Small intestine (tissue), 7 donors: ENCODE measurements at regions not wholly inside any gene's neighbourhood (a gene's known extent, or its start where the extent isn't known, plus 50 kb on each side); places are given as distances from the start of the nearest gene placed in this dataset.

Source experiments
- DNase-seq, 2 donors: peaks; one replicate each; pipeline versions ENCODE4 v3.0.0 to v3.0.0-alpha.2; 2013
- FAIRE-seq: peaks from 2 replicates; lab custom pipeline; 2012; peaks lifted over from hg19 to GRCh38; lab: Jason Lieb, UNC
- H3K27ac ChIP-seq, 3 donors: one replicate each; pipeline ENCODE4 v1.5.1; 2013; ENCODE audit warnings: low read length in 2 of 3, mild to moderate bottlenecking in 2 of 3, control low read depth in 1 of 3, inconsistent platforms in 1 of 3, low read depth in 1 of 3, moderate library complexity in 1 of 3
- H3K27me3 ChIP-seq, 3 donors: one replicate each; pipeline ENCODE4 v1.6.1; 2013; ENCODE audit warnings: low read length in 3 of 3, inconsistent platforms in 1 of 3; ENCODE audit not compliant: control insufficient read depth in 3 of 3, insufficient read depth in 3 of 3
- H3K36me3 ChIP-seq, 3 donors: one replicate each; pipeline ENCODE4 v1.6.1; 2013; ENCODE audit warnings: low read length in 3 of 3, inconsistent platforms in 1 of 3, low read depth in 1 of 3, mild to moderate bottlenecking in 1 of 3, moderate library complexity in 1 of 3; ENCODE audit not compliant: control insufficient read depth in 3 of 3, insufficient read depth in 2 of 3
- H3K4me1 ChIP-seq, 3 donors: one replicate each; pipeline ENCODE4 v1.6.1; 2013; ENCODE audit warnings: low read length in 2 of 3, inconsistent platforms in 1 of 3, low read depth in 1 of 3, mild to moderate bottlenecking in 1 of 3, moderate library complexity in 1 of 3; ENCODE audit not compliant: control insufficient read depth in 3 of 3, insufficient read depth in 2 of 3
- H3K4me3 ChIP-seq, 3 donors: one replicate each; pipeline ENCODE4 v1.5.1; 2013; ENCODE audit warnings: low read length in 3 of 3, control low read depth in 1 of 3, inconsistent platforms in 1 of 3, low read depth in 1 of 3, mild to moderate bottlenecking in 1 of 3, moderate library complexity in 1 of 3
- H3K9me3 ChIP-seq, 2 donors: one replicate each; pipeline ENCODE4 v1.6.1; 2013; ENCODE audit warnings: low read depth in 1 of 2, low read length in 1 of 2; ENCODE audit not compliant: control insufficient read depth in 2 of 2, insufficient read depth in 1 of 2
- WGBS, 3 donors: extraction: QIAGEN DNeasy Blood & Tissue Kit; methylation state at CpG; one replicate each; pipeline ENCODE4 v1.1.7; 2013; 5-methylcytosine and 5-hydroxymethylcytosine counted together
- donor health status: healthy with polysubstance abuse.
- donor health status: control.
- donor health status: control.
- donor health status: Bipolar disorder and iron deficiency.
- donor health status: healthy.

GRCh38 chr5:93179466-93179865 lies 401.6 kb downstream of the NR2F1-AS1 start:
- 46 to 71% (median 51%) methylated on average over 1 of the region's 1 CpG for WGBS, 3 donors
- no peaks in the 10 kb centered on the region for H3K4me1 ChIP-seq
- FAIRE-seq (no peak), DNase-seq (no peak)
- H3K36me3 ChIP-seq = no peaks in the 10 kb centered on the region
- no peak overlapping the region for H3K4me3 ChIP-seq
- H3K27ac ChIP-seq = no peak overlapping the region
- peaks cover 0 to 3% of the 10 kb centered on the region in 2 donors for H3K9me3 ChIP-seq
- no peaks in the 10 kb centered on the region for H3K27me3 ChIP-seq

GRCh38 chr5:93174930-93175329 lies 406.1 kb downstream of the NR2F1-AS1 start:
- H3K27me3 ChIP-seq = no peaks in the 10 kb centered on the region
- FAIRE-seq (no peak), DNase-seq (no peak)
- peaks cover 0 to 3% of the 10 kb centered on the region in 2 donors for H3K9me3 ChIP-seq
- H3K36me3 ChIP-seq = no peaks in the 10 kb centered on the region
- no peak overlapping the region for H3K4me3 ChIP-seq
- no peak overlapping the region for H3K27ac ChIP-seq
- no peaks in the 10 kb centered on the region for H3K4me1 ChIP-seq
- WGBS, 3 donors = 59 to 80% (median 77%) methylated on average over 1 of the region's 1 CpG

GRCh38 chr5:93165559-93165958 lies 415.5 kb downstream of the NR2F1-AS1 start:
- Histone ChIP-seq H3K36me3 (no peaks in the 10 kb centered on the region), H3K27ac (no peak overlapping the region), H3K27me3 (no peaks in the 10 kb centered on the region), H3K4me1 (no peaks in the 10 kb centered on the region), H3K4me3 (no peak overlapping the region), H3K9me3 (no peaks in the 10 kb centered on the region)
- WGBS, 3 donors = 67 to 79% (median 70%) methylated on average over 2 of the region's 2 CpGs
- FAIRE-seq (no peak), DNase-seq (no peak)

- H3K27ac ChIP-seq = no peak overlapping the region
- WGBS, 3 donors = 67 to 77% (median 71%) methylated on average over 2 of the region's 2 CpGs
- no peaks in the 10 kb centered on the region for H3K36me3 ChIP-seq
- no peak for DNase-seq
- H3K4me3 ChIP-seq = no peak overlapping the region
- H3K27me3 ChIP-seq = no peaks in the 10 kb centered on the region
- FAIRE-seq = no peak
- no peaks in the 10 kb centered on the region for H3K4me1 ChIP-seq
- no peaks in the 10 kb centered on the region for H3K9me3 ChIP-seq
Observed at GRCh38 chr5:93164690-93165089, 416.3 kb downstream of the NR2F1-AS1 start.

GRCh38 chr5:93163010-93163663 lies 417.9 kb downstream of the NR2F1-AS1 start:
- no peak for DNase-seq
- H3K4me1 ChIP-seq = no peaks in the 10 kb centered on the region
- H3K4me3 ChIP-seq = no peak overlapping the region
- no peak for FAIRE-seq
- H3K36me3 ChIP-seq = no peaks in the 10 kb centered on the region
- H3K27me3 ChIP-seq = no peaks in the 10 kb centered on the region
- H3K27ac ChIP-seq = no peak overlapping the region
- no peaks in the 10 kb centered on the region for H3K9me3 ChIP-seq

GRCh38 chr5:93161661-93162654 lies 419.1 kb downstream of the NR2F1-AS1 start:
- WGBS, 3 donors = 70 to 86% (median 79%) methylated on average over 1 of the region's 1 CpG
- Histone ChIP-seq H3K36me3 (no peaks in the 10 kb centered on the region), H3K4me3 (no peak overlapping the region), H3K9me3 (no peaks in the 10 kb centered on the region), H3K4me1 (no peaks in the 10 kb centered on the region), H3K27ac (peak overlapping the region in 1 of 3 donors; percentile 64), H3K27me3 (no peaks in the 10 kb centered on the region)
- DNase-seq (no peak), FAIRE-seq (no peak)

GRCh38 chr5:93158841-93159240 lies 422.2 kb downstream of the NR2F1-AS1 start:
- no peak overlapping the region for H3K4me3 ChIP-seq
- DNase-seq (no peak), FAIRE-seq (no peak)
- 70 to 83% (median 81%) methylated on average over 3 of the region's 3 CpGs for WGBS, 3 donors
- no peak overlapping the region for H3K27ac ChIP-seq
- H3K9me3 ChIP-seq = no peaks in the 10 kb centered on the region
- no peaks in the 10 kb centered on the region for H3K4me1 ChIP-seq
- H3K36me3 ChIP-seq = no peaks in the 10 kb centered on the region
- no peaks in the 10 kb centered on the region for H3K27me3 ChIP-seq

GRCh38 chr5:93156566-93156965 lies 424.5 kb downstream of the NR2F1-AS1 start:
- no peak for FAIRE-seq
- 89 to 94% (median 93%) methylated on average over 5 of the region's 5 CpGs for WGBS, 3 donors
- H3K9me3 ChIP-seq = no peaks in the 10 kb centered on the region

More at GRCh38 chr5:93156566-93156965, 424.5 kb downstream of the NR2F1-AS1 start:
- Histone ChIP-seq H3K4me1 (no peaks in the 10 kb centered on the region), H3K27me3 (no peaks in the 10 kb centered on the region), H3K4me3 (no peak overlapping the region), H3K36me3 (no peaks in the 10 kb centered on the region), H3K27ac (no peak overlapping the region)
- no peak for DNase-seq
